Stimulated activated CD4-positive, alpha-beta T cell treated with anti-CD3 and anti-CD28 coated beads, Interleukin-12 subunit alpha, Interleukin-12 subunit beta, amount 100 ng/mL, for 48 hours (primary cell): ENCODE measurements at regions not wholly inside any gene's neighbourhood (a gene's known extent, or its start where the extent isn't known, plus 50 kb on each side); places are given as distances from the start of the nearest gene placed in this dataset.
"Not testable (repeated sequence)": the region's sequence is repeated elsewhere in the genome, so short reads cannot be mapped to it uniquely, and the experiment has no call there.

ENCODE experiments used
- DNase-seq, 3 donors: peaks; one replicate each; pipeline ENCODE4 v3.0.0-alpha.2; 2020; ENCODE audit warnings: low read depth in 2 of 3, low spot score in 1 of 3

DNA sequence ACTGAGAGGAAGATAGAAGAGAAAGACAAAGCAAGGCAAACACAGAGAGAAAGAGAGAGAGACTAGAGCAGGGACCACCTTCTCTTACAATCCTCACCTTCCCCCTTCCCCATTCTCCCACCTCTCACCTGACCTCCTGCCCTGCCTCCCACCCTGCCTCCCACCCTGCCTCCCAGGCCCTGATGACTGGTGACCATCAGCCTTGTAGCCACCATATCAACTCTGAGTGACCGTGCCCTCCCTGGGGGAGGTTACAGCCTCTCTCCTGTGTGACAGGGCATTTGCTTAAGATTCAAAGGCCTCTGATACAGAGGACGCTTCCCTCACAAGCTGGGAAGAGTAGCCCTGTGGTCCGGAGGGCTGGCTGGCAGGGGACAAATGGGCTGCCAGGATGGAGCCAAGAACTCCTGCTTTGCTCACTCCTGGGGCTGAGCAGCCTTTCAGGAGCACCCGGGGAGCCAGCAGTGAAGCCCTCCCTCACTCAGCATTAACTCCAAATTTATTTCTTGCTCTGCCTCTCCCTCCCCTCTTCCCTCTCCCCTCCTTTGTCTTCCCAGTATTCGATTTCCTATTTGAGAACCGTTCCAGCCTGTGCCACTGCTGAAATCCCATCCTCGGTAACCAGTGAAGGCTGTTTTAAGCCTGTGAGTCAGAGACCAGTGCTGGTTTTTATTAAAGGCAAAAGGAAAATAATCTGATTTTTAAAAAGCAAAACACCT, 125.2 kb upstream of the SYT13 start:
- no peak for DNase-seq

DNA sequence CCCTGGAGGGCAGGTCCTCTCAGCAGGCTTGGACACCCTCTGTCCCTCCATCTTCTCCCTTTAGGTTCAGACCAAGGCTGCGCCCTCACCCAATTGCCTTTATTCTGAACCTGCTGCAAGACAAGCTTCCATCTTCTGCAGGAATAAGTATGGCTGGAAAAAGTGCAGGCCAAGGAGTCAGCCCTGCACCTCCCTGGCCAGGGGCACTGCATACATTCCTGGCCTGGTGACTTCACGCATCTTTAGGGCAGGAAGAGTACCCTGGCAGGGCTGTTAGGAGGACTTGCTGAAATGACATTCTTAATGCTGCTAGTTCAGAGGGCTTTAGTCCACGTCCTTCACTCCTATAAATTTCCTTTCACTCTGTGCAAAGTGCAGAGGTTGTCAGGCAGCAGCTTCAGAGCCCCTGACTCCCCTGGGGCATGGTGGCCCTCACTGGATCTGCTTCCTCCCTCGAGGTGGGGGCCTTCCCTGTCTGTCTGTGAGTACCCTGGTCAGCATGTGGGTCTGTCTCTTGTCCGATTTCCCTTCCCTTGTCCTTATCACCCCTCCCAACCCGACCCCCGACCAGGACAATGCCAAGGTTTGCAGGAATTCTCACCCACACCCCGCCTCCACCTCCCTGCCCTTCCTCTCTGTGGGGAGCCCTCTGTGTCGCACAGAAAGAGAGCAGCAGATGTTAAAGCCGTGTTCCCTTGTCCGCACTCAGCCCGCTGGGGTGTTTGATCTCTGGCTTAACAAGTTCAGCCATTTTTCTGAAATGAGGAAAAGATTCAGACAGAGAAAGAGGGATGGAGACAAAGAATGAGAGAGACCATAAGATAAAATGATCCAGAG, 124.5 kb upstream of the SYT13 start:
- no peak for DNase-seq

DNA sequence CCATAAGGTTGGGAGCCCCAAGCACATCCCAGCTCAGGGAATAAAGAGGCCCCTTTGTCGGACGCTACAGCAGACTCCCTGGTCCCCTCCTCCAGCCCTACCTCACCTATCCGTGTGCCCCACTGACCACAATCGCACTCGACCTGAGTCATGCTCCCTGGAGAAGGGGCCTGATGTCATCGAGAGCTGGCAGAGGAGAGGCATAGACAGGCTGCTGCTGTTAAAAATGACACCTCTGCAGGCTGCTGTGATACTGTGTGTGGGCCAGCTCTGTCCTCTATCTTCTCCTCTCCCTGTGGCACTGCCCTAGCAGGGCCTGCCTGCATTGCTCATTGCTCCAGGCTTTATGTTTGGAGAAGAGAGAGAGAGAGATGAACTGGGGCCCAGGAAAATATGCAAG, 123.4 kb upstream of the SYT13 start:
- no peak for DNase-seq

DNA sequence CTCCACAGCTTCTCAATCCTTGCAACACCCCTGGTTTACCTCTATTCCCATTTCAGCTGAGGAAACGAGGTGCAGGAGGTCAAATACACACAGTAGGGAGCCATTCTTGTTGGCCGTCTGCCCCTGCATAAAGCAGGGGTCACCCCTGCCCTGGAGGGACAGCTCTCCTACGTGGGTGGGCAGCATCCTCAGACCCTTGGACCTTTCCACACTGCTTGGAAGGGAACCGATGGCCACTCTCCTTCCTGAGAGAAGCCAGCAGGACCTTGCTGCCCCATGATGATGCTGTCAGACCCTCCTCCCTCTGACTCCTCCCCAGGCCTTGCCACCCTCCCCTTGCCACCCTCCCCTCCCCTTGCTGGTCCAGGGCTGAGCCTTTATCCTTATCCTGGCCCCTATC, 121.1 kb upstream of the SYT13 start:
- DNase-seq, result no peak

DNA sequence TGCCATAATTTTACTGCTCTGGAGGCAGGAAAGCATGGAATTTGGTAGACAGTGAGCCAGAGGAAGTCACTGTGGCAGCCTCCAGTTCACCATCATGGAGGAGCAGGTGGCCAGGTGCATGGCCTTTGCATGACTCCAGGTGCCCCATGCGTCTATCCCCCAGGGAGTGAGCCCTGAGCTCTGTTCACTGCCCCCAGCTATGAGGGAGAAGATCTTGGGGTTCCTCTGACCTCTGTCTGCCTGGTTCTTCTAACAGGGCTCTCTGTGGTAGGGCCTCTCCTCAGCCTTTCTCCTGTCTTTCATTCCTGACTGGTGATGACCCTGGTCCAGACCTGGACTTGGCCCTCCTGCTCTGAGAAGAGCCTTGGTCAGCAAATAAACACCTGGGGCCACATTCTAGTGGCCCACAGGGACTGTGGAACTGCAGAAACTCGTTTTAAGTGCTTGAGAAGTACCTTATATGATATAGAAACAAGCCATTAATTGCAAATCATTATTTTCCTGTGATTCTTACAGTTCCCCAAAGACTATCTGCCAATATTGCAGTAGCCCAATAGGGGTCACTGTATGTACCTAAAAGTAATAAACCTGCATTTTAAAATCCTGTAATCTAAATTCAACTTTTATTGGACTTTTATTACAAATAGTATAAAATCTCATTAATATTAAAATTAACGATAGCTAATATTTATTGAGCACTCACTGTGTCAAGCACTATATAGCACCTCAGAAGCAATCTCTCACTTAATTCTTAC, 120.0 kb upstream of the SYT13 start:
- DNase-seq, result no peak

DNA sequence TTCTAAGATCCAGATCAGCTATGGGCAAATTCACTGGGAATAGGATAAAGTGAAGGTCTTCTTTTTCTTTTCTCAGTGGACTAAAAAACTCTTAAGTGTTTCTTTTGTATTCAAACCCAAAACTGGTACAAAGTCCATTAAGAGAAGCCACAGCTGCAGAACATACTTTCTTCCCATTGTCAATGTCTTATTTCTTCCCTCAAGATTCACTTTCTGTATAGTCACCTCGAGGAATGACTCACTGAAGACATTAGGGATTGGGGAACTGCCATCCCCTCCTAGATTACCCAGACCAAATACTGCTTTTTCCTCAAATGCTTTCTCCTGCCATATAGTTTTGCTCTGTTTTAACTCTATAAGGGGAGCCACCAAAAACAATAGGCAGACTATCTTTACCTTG, 117.4 kb upstream of the SYT13 start:
- not testable (repeated sequence) for DNase-seq

DNA sequence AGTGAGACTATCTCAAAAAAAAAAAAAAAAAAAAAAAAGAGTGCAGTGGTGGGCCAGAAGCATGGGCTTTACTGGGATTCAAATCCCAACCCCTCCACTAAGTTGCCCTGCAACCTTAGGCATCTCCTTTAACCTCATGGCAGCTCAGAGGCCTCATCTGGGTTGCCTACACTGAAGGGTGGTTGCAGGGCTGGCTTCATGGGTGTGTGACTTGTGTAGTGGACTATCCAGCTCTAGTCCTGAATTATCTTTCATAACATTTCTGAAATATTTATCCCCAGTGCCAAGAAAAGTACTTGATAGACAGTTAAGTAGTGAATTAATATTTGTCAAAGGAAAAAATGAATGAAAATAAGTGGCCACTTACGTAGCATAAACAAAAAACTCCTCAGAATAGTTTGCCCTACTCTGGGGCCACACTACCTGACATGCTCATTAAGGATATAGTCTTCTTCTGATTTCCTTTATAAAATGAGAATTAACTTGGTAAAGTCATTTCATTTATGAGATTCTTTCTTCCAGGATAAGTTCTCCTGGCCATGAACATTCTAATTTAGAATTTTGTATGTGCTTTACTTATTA, 116.0 kb upstream of the SYT13 start:
- DNase-seq, result no peak

DNA sequence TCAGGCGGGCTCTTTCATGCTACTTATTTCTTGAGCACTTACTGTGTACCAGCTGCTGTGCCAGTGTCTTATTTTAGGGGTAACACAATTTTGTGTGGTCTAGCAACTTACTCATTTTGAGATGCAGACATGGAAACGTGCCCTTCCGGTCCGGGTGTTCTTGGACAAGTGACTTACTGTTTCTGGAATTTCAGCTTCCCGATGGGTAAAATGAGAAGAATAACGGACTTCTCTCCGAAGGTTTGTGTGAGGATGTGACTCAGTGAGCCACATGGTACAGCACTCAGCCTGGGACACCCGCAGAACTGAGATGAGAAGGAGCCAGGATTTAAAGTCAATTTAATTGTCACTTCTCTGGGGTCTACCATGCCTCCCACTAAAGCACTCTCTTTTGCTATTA, 114.5 kb upstream of the SYT13 start:
- no peak for DNase-seq

DNA sequence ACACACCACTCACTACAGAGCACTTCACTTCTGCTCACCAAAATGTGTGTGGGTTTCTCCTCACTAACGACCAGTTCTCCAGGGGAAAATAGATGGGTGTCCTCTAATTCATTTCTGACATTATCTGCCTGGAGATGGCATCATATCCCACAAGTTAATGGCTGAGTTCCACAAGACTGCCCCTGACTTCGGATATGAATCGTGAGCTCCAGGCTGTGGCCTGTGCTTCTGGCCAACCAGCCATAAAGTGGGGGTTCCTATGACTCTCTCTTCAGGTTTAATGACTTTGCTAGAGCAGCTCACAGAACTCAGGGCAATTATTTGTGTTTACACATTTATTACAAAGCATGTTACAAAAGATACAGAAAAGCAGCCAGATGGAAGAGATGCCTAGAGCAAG, 113.0 kb upstream of the SYT13 start:
- DNase-seq, result no peak

DNA sequence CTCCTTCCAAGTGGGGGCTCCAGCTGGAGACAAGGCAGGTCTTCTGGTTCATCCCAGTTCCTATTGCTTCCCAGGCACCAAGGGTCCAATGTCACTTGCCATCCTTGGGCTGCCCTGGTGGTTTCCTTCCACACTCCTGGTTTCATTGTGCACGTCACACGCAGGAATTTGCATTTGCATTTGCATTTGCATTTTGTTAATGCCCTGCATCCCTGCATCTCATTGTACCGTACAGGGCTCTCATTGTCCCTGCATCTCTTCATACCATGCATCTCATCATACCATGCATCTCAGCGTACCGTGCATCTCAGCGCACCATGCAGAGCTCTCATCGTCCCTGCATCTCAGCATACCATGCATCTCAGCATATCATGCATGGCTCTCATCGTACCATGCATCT, 112.2 kb upstream of the SYT13 start:
- DNase-seq, result no peak

DNA sequence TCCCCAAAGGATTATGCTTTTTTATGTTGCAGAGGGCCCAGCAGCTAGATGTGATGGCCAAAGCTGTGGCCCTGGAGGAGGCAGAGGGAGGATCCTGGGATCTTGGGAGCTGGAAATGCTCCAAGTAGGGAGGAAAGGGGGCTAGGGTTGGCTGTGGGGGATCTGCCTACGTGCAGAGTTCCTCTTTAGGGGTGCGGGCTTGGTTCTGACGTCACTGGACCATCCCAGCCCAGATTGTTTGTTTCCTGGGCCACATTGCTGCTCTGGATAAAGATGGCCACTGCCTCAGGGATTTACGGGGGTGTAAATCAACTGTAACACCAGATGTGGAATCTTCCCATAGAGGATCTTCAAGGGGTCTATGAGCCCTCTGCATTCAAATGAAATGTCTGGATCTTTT, 110.3 kb upstream of the SYT13 start:
- no peak for DNase-seq

DNA sequence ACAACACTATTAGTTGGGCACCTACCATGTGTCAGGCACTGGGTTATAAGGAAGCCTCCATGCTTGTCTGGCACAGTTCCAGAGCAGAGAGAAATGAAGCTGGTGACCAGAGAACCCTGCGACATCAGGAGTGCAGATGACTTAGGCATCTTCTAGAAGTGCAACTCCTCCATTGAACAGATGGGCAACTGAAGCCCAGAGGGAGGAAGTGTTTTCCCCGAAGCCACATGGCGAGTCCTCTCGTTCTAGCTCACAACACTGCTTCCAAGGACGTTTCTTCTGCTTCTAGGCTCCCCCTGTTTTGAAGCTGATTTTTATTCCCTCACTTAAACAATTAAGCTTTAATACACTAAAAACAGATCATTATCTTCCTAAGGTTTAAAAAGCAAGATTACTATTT, 109.8 kb upstream of the SYT13 start:
- no peak for DNase-seq

DNA sequence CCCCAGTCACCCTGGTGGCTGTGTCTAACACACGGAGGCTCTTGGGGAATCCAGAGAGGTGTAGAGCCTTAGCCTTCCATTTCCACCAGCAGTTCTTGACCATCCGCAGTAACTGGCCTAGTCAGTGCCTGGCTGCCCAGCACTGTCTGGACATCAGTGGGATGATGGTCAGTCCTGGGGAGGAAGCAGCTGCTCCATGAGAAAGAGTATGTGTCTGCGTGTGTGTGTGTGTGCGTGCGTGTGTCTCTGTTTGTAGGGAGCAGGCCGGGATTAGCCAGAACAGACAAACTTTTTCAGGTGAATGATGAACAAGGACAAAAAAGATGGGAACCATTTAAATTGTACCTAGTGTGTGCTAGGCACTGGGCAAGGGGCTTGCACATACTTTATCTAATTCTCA, 109.3 kb upstream of the SYT13 start:
- DNase-seq, result no peak

DNA sequence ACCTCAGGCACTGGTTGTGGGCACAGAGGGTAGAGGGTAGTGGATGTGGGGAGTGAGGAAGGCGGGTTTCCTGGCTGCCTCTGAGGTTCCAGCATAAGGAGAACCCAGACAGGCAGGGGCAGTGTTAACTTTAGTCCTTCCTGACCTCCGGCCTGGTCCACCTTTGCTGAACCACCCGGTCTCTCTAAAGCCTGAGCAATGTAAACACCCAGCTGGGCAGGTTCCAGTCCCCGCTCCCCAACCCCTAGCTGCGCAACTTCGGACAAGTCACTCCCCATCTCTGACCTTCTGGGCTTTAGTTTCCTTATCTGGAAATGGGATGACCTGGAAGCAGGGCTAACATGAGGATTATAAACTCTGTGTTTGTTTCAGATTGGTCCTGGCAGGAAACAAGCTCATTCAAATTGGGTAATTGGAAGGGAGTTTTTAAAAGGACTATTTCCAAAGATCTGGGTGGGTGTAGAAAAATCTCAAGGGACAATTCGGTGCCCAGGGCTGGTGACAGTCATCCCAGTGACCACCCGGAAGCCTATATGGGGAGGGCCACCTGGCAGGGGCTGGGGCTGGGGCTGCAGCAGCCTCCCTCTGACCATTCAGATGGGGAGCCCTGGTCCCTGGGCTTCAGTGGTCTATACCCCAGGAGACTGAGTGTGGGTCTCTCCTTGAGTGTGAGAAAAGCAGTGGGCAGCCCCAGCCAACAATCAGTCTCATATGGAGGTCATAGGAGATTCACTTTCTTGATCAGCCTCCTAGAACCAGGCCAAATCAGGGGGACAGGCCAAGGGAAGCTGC, 108.3 kb upstream of the SYT13 start:
- DNase-seq, result no peak

DNA sequence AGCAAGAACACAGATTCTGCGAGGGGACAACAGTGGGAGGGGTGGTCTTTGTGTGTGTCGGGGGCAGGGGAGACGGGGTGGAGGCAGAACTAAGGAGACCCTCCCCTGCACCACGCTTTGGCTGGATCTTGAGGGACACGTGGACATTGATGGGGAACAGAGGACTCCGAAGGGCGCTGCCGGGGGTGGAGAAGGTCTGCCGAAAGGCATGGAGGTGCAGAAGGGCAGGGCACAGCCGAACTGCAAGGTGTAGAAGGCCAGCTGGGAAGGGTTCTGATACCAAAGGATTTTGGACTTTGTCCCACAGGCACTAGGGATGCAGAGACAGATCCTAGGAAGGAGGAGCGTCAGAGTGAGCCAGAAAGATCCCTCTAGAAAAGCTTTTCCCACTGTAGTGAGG, 107.7 kb upstream of the SYT13 start:
- no peak for DNase-seq

DNA sequence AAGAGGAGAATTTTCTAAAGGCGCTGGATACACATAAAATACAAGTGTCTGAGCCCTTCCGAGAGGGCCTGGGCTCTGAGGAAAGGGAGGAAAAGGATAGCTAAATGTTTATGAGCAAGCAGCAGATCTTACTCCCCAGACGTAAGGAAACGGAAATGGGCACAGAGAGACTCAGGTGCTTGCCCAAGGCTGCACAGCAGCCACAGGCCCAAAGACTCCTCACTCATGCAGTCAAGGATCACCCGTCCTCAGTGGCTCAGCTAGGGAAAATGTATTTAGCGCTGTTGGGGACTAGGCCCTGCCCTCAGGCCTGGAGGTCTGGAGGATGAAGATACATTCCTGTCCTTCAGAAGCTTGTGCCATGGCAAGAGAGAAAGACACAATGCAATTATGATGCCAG, 107.2 kb upstream of the SYT13 start:
- no peak for DNase-seq

DNA sequence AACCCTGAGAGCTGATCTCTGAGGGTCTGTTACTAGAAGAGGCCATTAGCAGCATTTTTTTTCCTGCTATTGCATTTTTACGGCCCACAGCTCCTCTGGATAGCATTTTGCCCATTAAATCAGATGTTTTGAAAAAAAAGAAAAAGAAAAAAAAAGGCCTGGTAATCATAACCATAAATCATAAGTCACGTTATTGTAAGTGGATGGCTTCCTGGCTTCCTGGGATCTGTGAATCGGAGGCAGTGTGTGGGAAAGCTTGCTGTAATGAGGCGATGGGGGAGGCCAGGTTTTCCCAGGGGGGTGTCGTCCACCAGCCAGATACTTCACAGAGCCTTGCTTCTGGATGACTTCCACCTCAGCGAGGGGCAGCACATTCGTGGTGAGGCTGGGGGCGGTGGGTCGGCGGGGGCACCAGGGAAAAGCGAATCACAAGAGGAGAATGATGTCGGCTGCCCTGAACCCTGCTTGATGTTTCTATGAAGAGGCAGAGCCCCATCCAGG, 106.5 kb upstream of the SYT13 start:
- no peak for DNase-seq

DNA sequence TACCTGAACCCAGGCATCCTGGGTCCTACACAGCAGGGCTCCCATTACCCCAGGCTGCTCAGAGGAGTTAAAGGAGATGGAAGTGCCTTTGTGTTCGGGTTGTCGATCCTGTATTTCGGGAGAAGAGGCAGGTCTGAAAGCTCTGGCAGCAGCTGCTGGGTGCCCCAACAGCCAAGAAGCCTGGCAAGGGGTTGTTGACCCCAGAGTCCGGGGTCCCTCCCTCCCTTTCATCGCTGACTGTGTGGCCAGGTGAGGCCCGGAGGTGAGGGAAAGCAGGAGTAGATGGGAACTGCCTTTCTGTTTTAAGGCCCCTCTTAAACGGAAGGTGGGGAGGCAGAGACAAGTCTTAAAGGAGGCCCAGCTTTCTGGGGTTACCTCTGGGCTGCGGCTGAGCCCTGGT, 106.0 kb upstream of the SYT13 start:
- DNase-seq, result no peak

DNA sequence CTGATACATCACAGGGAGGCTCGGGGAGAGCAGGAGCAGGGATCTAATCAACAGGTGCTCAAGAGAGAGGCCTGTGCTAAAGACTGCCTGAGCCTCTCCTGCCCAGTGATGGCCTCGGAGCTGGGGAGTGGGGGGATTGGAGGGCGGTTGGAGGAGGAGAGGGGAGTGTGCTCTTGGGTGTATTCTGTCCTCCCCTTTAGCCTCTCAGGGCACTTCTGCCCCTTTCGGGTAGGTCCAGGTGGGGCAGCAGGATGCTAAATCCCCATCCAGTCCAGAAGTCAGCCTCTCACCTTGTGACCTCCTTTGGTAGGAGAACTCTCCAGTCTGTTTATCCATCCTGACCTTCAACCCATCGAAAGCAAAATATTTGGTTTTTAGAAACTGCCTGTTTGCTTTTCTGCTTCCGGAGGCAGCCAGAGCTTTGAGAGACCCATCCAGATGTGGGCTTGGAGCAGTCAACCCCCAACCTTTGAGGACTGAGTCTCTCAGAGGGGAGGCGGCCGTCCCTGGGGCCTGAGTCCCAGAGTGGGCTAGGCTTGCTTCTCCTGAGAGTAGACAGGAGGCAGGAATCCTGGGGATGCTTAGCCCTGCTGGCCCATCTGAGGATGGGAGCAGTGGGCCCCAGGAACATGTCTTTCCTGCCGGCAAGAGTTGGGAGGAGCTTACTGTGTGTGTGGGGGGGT, 105.2 kb upstream of the SYT13 start:
- no peak for DNase-seq

DNA sequence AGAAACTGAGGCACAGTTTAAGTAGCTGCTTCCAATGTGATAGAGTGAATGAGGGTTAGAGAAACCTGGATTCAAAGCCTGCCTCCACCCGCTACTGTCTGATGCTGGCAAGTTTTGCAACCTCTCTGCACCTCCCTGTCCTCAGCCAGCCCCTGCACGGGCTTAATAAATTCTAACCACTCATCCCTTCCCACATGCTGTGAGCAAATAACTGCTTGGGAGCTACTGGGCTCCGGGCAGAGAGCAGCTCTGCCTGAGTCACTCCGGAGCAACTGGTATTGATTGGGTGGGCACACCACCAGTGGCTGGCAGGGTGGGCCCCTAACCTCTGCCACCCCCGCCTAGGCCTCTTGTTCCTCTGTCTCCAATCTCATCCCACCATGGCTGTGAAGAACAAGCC, 104.3 kb upstream of the SYT13 start:
- no peak for DNase-seq
